B cell (primary cell): ENCODE measurements at regions not wholly inside any gene's neighbourhood (a gene's known extent, or its start where the extent isn't known, plus 50 kb on each side); places are given as distances from the start of the nearest gene placed in this dataset.

Experiments used
- ATAC-seq: fragments of 200-7000 bp; cut with Tn5 transposase; one replicate; pipeline ENCODE4 v1.10.0; 2021; ENCODE audit warnings: low read depth, mild to moderate bottlenecking, moderate number of reproducible peaks, moderate library complexity
- CTCF ChIA-PET: fragments of 350-600 bp; sonication (Branson Sonifier 250); formaldehyde crosslinking; loops from one replicate; lab custom pipeline; 2021; ENCODE audit warnings: antibody characterized with exemption, inconsistent platforms; lab: Charles Lee
- POLR2A ChIA-PET: fragments of 350-600 bp; sonication (Branson Sonifier 250); formaldehyde crosslinking; loops from one replicate; lab custom pipeline; 2021; ENCODE audit warnings: antibody characterized with exemption; lab: Charles Lee
- DNase-seq: peaks from one replicate; pipeline ENCODE4 v3.0.0; 2013
- H2AFZ ChIP-seq: 2 replicates; pipeline ENCODE4 v1.6.1; 2012; ENCODE audit warnings: mild to moderate bottlenecking, low read depth, low read length; ENCODE audit not compliant: insufficient read depth, poor library complexity, severe bottlenecking
- H3K27ac ChIP-seq, 2 donors: 1 replicate in 1 of 2; 2 replicates in 1 of 2; pipeline ENCODE4 v1.5.1; 2012 to 2013; ENCODE audit warnings: low read length in 2 of 2, mild to moderate bottlenecking in 2 of 2, moderate library complexity in 1 of 2
- H3K27me3 ChIP-seq, 4 experiments: fragments of 200-600 bp in 1 of 4; sonication (generic) in 1 of 4; replicated peaks in 1 of 4; 1 replicate in 2 of 4; 2 replicates in 2 of 4; pipeline versions ENCODE4 v1.6.1 to v1.7.0; 2013 to 2016; ENCODE audit warnings: low read length in 3 of 4, mild to moderate bottlenecking in 2 of 4, mixed read lengths in 1 of 4, moderate library complexity in 1 of 4; ENCODE audit not compliant: insufficient read depth in 4 of 4, control insufficient read depth in 3 of 4; ENCODE audit errors: control extremely low read depth in 1 of 4
- H3K36me3 ChIP-seq, 2 experiments: replicated peaks in 1 of 2; 1 replicate in 1 of 2; 2 replicates in 1 of 2; pipeline versions ENCODE4 v1.6.1 to v1.7.1; 2013; ENCODE audit warnings: low read length in 1 of 2; ENCODE audit not compliant: insufficient read depth in 2 of 2, control insufficient read depth in 1 of 2; ENCODE audit errors: control extremely low read depth in 1 of 2, extremely low read depth in 1 of 2
- H3K4me1 ChIP-seq, 2 donors: fragments of 200-600 bp in 1 of 2; sonication (generic) in 1 of 2; 1 replicate in 1 of 2; 2 replicates in 1 of 2; pipeline versions ENCODE4 v1.5.1 to v1.6.1; 2013 to 2017; ENCODE audit warnings: low read length in 2 of 2; ENCODE audit not compliant: control insufficient read depth in 2 of 2, insufficient read depth in 2 of 2
- H3K4me2 ChIP-seq: replicated peaks from 2 replicates; pipeline ENCODE3; 2012; ENCODE audit warnings: mild to moderate bottlenecking, low read depth, low read length; ENCODE audit not compliant: poor library complexity, severe bottlenecking
- H3K4me3 ChIP-seq, 5 experiments: fragments of 200-600 bp in 1 of 5; sonication (generic) in 1 of 5; 1 replicate in 3 of 5; 2 replicates in 2 of 5; pipeline versions ENCODE4 v1.5.1 to v1.7.0; 2011 to 2016; ENCODE audit warnings: low read length in 4 of 5, mild to moderate bottlenecking in 4 of 5, low read depth in 2 of 5, control low read depth in 1 of 5, moderate library complexity in 1 of 5; ENCODE audit not compliant: insufficient read depth in 1 of 5; ENCODE audit errors: control extremely low read depth in 1 of 5, extremely low read depth in 1 of 5
- H3K79me2 ChIP-seq: fragments of 200-600 bp; sonication (generic); one replicate; pipeline ENCODE4 v1.6.0; 2016; ENCODE audit warnings: low read length; ENCODE audit not compliant: control insufficient read depth, insufficient read depth
- H3K9ac ChIP-seq: fragments of 200-600 bp; sonication (generic); 2 replicates; pipeline ENCODE4 v1.6.1; 2017; ENCODE audit warnings: mild to moderate bottlenecking, low read length, moderate library complexity
- H3K9me3 ChIP-seq, 3 donors: one replicate each; pipeline versions ENCODE4 v1.6.1 to v1.7.1; 2013; ENCODE audit warnings: low read length in 2 of 3; ENCODE audit not compliant: control insufficient read depth in 2 of 3, insufficient read depth in 1 of 3; ENCODE audit errors: control extremely low read depth in 1 of 3
- H4K20me1 ChIP-seq: 2 replicates; pipeline ENCODE4 v1.6.0; 2012; ENCODE audit warnings: mild to moderate bottlenecking, low read length; ENCODE audit not compliant: insufficient read depth, control insufficient read depth, poor library complexity, severe bottlenecking
- H3K27ac Mint-ChIP-seq: one replicate; pipeline ENCODE4 v1.8.0; 2021; ENCODE audit warnings: mixed read lengths
- H3K27me3 Mint-ChIP-seq: one replicate; pipeline ENCODE4 v1.8.0; 2021; ENCODE audit warnings: mixed read lengths
- H3K4me1 Mint-ChIP-seq: one replicate; pipeline ENCODE4 v1.8.0; 2021; ENCODE audit warnings: mixed read lengths
- H3K4me3 Mint-ChIP-seq: one replicate; pipeline ENCODE4 v1.8.0; 2021; ENCODE audit warnings: mixed read lengths
- H3K9me3 Mint-ChIP-seq: one replicate; pipeline ENCODE4 v1.8.0; 2022; ENCODE audit warnings: mixed read lengths; ENCODE audit not compliant: insufficient read depth
- EZH2 ChIP-seq: IDR thresholded peaks from 2 replicates; pipeline ENCODE4 v1.6.1; 2012; ENCODE audit warnings: borderline replicate concordance, low read depth, mild to moderate bottlenecking, moderate library complexity, low read length; ENCODE audit not compliant: insufficient read depth, poor library complexity, severe bottlenecking
- WGBS: methylation state at CpG from one replicate; pipeline ENCODE4 v1.1.5; 2013; ENCODE audit warnings: missing lambda C conversion rate; ENCODE audit not compliant: insufficient coverage; 5-methylcytosine and 5-hydroxymethylcytosine counted together
- intact Hi-C: fragments of 100-400 bp; cut with micrococcal nuclease; formaldehyde crosslinking; loops from one replicate; pipeline ENCODE4 v1.10.0; 2022
- TF ChIP-seq, protein P1 (sequence below): fragments of 200-600 bp; IDR thresholded peaks from one replicate; pipeline ENCODE4 v1.8.0; 2022; ENCODE audit warnings: antibody characterized with exemption, mild to moderate bottlenecking

DNA sequence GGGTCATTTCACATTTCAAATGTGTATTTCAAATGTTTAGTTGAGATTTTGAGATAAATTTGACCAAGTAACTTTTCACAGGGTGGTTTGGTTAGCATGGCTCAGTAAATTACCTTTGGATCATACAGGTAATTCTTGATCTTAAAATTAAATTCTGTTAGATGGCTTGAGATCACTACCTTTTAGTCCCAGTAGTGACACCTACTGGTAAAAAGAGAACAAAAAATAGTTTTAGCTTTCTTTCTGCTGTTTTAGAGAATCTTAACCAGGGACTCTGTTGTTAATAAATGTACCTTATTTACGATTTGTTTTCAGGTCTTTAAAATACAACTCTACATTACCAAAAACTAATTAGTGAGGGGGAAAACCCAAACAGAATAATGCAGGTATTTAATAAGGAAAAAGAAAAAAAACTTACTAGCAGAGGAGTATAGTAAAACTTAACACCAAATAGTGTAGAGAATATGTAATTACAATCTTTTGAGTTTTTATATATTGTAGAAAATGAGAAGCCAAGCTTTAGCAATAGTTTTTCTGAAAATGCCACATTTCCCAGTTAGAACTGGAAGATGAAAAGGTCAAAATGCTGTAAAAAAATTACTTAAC is 620.3 kb upstream of the AGTR1 start:
- no peaks in the 10 kb centered on the region for H3K27me3 Mint-ChIP-seq
- intact Hi-C loops: no loop called here

DNA sequence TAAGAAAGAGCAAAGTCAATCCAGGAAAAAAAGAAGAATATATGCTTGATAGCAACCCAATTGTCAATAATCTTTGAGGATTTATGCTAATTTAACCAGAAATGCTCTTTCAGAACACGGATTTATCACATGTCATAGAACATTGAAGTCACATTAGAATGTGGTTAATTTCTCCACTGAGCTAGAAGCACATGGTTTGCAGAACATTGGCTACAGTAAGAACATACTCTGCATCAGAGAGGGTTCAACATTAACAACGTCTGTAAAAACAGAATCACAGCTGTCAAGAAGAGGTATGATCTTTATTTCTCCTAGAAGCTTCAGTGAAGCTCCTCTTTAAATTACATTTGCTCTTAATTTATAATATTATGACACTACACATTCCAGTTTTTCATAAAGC is 619.7 kb upstream of the AGTR1 start:
- intact Hi-C loops: no loop called here

More for the DNA sequence above, 620.3 kb upstream of the AGTR1 start:
- POLR2A ChIA-PET: no interaction called here
- TF ChIP-seq, protein P1, sequence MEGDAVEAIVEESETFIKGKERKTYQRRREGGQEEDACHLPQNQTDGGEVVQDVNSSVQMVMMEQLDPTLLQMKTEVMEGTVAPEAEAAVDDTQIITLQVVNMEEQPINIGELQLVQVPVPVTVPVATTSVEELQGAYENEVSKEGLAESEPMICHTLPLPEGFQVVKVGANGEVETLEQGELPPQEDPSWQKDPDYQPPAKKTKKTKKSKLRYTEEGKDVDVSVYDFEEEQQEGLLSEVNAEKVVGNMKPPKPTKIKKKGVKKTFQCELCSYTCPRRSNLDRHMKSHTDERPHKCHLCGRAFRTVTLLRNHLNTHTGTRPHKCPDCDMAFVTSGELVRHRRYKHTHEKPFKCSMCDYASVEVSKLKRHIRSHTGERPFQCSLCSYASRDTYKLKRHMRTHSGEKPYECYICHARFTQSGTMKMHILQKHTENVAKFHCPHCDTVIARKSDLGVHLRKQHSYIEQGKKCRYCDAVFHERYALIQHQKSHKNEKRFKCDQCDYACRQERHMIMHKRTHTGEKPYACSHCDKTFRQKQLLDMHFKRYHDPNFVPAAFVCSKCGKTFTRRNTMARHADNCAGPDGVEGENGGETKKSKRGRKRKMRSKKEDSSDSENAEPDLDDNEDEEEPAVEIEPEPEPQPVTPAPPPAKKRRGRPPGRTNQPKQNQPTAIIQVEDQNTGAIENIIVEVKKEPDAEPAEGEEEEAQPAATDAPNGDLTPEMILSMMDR: peak; percentile 22
- TF ChIP-seq EZH2: no peak
- Histone ChIP-seq H3K9ac (no peak overlapping the region), H3K79me2 (no peaks in the 10 kb centered on the region), H3K9me3 (no peaks in the 10 kb centered on the region), H3K27me3 (no peaks in the 10 kb centered on the region), H4K20me1 (no peaks in the 10 kb centered on the region), H3K4me3 (no peak overlapping the region), H3K4me2 (no peak overlapping the region), H3K36me3 (no peaks in the 10 kb centered on the region), H3K27ac (no peak overlapping the region), H2AFZ (no peak overlapping the region), H3K4me1 (no peaks in the 10 kb centered on the region)
- WGBS: no CpG with 5 or more reads among the region's 1 CpG
- no peak for ATAC-seq
- CTCF ChIA-PET: interaction anchor here (0.6 to 1.2 kb wide), 2 partner anchors 9 to 14 kb away, joined by 4 read pairs; no protein-coding TSS in a partner anchor
- no peak for DNase-seq
- Mint-ChIP-seq H3K27ac (no peak overlapping the region), H3K4me1 (no peaks in the 10 kb centered on the region), H3K4me3 (no peak overlapping the region), H3K9me3 (no peaks in the 10 kb centered on the region)

More for the DNA sequence above, 619.7 kb upstream of the AGTR1 start:
- Histone ChIP-seq H3K9ac (no peak overlapping the region), H4K20me1 (no peaks in the 10 kb centered on the region), H3K79me2 (no peaks in the 10 kb centered on the region), H3K4me2 (no peak overlapping the region), H3K36me3 (no peaks in the 10 kb centered on the region), H2AFZ (no peak overlapping the region), H3K4me1 (no peaks in the 10 kb centered on the region), H3K27ac (no peak overlapping the region), H3K27me3 (no peaks in the 10 kb centered on the region), H3K4me3 (no peak overlapping the region), H3K9me3 (no peaks in the 10 kb centered on the region)
- H3K27me3 Mint-ChIP-seq: no peaks in the 10 kb centered on the region
- WGBS: no CpG with 5 or more reads among the region's 2 CpGs
- H3K4me1 Mint-ChIP-seq: no peaks in the 10 kb centered on the region
- H3K9me3 Mint-ChIP-seq: no peaks in the 10 kb centered on the region
- no peak for TF ChIP-seq EZH2
- TF ChIP-seq, protein P1: no peak
- ChIA-PET CTCF (interaction anchor here (0.6 to 1.2 kb wide), 3 partner anchors 9 to 1449 kb away, joined by 3 to 4 read pairs (median 4); no protein-coding TSS in a partner anchor), POLR2A (no interaction called here)
- H3K4me3 Mint-ChIP-seq: no peak overlapping the region
- DNase-seq (no peak), ATAC-seq (no peak)
- H3K27ac Mint-ChIP-seq: no peak overlapping the region
